DMS53 treated with DMSO at 0.1 percent for 48 hours (cell line): ENCODE measurements at regions not wholly inside any gene's neighbourhood (a gene's known extent, or its start where the extent isn't known, plus 50 kb on each side); places are given as distances from the start of the nearest gene placed in this dataset.
"Not testable (repeated sequence)": the region's sequence is repeated elsewhere in the genome, so short reads cannot be mapped to it uniquely, and the experiment has no call there.

Experiments
- DNase-seq: peaks from one replicate; lab custom pipeline; 2025; ENCODE audit not compliant: unreplicated experiment; lab: John Stamatoyannopoulos, UW

DNA sequence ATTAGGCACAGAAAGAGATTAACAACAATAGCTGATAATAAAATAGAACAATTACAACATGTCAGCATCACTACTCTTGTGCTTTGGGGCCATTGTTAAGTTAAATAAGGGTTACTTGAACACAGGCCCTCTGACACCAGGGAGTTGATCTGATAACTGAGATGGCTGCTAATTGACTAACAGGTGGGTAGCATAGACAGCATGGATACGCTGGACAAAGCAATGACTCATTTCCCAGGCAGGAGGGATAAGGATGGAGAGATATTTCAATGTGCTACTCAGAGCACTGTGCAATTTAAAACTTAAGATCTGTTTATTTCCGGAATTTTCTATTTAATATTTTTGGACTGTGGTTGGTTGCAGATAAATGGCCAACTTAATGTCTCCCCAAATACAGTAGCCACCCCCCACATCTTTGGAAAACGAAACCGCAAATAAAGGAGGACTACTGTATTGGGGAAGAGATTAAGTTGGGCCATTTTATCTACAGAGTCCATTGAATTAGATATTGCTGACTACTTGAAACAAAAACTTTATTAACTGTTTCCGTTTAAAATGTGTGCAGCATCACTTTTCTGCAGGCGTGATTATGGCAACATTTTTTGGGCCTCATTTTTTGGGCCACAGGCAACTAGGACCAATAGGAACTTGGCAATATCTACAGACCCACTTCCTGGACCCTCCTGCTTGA, 200.6 kb upstream of the KLF3 start:
- DNase-seq, result no peak

DNA sequence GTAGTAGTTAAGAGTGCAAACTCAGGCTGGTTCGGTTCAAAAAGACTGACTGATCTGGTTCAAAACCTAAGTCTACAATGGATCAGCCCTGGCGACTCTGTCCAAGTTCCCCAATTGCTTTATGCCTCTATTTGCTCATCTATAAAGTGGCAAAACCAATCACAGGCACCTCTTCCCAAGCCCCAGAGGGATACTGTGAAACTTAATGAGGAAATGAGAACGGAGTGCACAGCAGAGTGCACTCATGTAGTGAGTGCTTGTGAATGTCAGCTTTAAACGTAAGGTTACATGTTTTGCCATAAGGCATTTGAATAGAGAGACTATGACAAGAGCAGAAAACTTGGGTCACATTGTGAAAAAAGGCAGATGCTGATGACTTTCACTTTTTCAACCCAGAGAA, 199.7 kb upstream of the KLF3 start:
- no peak for DNase-seq

DNA sequence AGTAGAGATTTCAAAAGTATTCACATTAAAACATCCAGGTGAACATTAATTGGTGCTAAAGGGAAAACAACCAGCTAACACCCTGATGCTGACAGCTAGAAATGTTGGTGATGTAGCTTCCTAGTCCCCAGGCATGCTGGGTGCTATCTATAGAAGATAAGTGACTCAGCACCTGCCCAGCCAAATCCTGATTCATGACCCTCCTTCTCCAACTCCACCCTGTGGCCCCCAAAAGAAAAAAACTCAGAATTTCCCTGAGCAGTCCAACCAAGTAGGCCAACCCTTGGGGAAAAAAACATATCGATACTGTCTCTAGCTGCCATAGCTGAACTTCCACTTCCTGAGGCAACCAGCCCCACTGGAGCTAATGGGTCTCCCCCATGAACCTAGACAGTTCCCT, 197.6 kb upstream of the KLF3 start:
- no peak for DNase-seq

DNA sequence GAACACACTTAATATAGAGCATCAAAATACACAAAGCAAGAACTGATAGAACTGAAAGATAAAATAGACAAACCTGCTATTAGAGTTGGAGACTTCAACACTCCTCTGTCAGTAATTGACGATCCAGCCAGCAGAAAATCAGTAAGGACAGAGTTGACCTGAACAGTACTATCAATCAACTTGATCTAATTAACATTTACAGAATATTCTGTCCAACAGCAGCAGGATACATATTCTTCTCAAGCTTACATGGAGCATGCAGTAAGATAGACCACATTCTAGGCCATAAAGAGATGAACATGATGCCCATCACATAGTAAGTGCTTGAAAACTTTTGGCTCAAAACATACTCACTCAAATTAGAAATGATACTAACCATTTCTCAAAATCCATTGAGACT, 196.7 kb upstream of the KLF3 start:
- no peak for DNase-seq

DNA sequence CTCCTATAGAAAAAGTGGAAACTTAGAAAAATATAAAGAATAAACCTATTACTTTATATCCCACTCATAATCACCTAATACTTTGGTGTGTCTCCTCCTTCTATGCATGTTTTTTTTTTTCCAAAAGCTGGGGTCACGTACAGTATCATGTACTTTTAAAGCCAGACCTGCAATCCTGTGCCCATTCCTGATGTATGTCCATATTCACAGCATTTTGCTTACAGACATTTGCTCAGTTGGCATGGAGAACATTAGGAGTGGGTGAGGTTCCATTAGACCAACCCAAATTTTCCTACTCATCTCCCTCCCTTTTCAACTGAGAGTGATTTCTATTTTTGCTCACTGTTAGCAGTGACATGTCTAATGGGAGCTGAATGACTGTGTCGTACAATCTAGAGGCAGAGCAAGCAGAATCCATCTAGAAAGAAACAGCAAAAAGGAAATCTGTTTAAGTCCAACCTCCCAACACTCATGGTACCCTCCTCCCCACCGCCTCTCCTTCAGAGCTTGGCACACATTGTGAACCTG, 195.6 kb upstream of the KLF3 start:
- DNase-seq, result no peak

DNA sequence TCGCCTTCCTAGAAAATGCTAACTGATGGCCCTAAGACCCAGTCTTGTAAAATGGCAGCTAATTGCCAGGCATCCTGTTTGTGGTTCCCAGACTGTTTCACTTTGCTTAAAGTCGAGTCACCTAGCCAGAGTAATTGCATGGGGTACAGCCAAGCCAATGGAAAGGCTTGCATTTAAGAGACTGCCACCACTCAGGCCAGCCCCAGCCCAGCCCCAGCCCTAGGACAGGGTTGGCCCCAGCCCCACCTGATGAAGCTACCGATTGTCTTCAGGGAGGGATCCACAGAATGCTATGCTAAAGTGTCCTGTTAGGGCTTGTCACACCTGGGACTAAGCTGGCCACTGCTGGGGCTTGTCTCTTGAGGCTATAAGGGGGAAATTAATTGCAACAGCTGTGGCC, 194.6 kb upstream of the KLF3 start:
- DNase-seq, result no peak

DNA sequence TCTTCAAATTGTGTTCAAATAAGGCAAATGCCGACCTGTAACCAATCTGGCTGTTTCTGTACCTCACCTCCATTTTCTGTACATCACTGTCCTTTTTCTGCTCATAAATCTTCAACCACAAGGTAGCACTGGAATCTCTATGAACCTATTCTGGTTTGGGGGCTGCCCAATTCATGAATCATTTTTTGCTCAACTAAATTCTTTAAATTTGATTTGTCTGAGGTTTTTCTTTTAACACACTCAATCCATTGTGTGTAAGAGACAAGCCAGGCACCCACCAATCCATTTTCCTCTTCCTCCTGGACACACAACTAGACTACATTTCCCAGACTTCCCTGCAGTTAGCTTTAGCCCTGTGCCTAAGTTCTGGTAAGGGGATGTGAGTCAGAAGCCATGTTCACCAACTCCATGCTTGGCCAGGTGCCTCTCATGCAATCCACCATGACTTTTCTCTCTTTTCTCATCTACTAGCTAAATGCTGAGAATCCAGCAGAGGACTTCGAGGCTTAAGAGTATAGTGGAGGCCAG, 193.2 kb upstream of the KLF3 start:
- DNase-seq, result no peak

DNA sequence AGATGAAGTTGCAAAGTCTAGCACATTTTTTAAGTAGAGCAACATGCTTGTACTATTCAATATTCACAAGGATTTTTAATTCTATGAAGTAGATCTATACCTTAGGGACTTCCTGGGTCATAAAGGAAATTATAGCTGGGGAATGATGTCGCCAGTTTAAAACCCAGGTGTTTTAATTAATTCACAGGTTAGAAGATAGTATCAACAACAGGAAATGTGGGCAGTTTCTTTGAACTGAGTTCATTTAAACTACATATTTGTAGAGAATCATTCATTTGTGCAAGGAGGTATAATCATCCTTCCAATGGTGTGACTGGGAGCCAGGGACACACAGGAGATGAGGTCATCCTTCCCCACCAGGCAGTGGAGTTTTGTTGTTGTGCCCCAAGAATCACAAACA, 181.3 kb upstream of the KLF3 start:
- DNase-seq, result no peak

DNA sequence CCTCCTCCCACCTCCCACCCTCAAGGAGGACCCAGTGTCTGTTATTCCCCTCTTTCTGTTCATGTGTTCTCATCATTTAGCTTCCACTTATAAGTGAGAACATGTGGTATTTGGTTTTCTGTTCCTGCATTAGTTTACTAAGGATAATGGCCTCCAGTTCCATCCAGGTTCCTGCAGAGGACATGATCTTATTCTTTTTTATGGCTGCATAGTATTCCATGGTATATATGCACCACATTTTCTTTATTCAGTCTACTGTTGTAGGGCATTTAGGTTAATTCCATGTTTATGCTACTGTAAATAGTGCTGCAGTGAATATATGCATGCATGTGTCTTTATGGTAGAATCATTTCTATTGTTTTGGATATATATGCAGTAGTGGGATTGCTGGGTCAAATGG, 180.4 kb upstream of the KLF3 start:
- not testable (repeated sequence) for DNase-seq

DNA sequence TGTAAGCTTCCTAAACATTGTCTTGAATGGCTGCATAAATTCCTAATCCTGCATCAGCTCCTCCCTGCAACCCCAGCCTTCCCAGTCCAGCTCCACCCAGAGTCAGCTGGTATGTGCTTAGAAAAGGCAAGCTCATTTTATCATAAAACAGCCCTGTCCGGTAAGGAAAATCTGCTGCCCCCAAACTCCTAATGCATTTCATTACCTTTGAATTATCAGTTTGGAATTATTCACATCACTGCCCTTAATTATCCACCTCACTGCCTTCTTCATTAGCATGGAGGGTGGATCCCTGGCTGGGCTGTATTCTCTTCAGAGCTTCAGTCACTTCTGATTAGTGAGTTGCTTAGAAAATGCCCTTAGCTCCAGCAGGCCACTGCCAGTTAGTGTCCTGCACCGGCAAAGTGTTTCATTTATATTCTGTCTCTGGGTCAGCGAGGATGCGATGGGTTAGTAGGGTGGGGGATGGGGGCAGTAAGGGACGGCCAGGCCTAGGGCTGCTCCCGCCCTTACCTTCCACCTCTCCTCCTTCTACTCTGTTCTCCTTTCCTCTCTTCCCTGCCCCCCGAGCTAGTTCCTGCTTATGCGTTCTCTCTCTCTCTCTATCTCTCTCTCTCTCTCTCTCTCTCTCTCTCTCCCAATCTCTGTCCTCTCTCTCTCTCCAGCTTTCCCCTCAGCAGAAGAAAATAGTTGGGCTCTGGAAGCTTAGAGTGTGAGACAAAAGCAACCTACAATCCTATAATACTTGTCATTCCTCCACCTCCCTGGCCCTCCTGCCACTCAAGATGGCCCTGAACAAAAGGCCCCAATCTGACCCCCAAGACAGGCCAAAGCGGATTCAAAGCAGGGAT, 174.8 kb upstream of the KLF3 start:
- no peak for DNase-seq

DNA sequence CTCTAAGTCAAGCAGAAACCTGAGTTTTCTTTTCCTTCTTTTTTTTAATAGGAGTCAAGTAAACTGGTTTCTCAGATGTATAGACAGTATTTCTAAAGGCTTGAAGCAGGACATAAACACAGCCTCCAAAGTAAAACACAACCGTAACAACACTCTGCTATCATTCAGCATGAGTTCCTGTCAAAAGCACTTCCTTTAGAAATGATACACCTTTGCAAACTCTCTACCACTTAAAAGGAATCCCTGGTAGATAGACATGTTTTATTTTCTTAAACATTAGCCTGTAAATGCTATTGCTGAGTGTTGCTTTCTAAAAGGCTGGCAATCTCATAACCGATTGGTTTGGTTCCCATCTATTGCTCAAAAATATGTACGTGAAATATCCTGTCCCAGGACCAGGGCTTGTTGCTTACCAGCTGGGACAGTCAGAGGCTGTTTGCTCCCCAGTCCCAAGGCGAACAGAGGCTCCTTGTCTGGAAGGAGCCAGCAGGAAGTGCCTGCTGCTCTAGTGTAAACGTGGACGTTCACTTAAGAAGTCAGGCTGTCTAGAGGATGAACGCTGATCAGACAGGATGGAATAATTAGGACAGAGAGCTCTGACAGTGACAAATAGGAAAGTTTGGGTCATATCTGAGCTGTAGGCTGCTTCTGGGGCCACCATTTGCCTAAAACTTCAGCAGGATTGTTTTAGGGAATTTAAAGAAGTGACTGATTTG, 173.9 kb upstream of the KLF3 start:
- DNase-seq, result no peak

DNA sequence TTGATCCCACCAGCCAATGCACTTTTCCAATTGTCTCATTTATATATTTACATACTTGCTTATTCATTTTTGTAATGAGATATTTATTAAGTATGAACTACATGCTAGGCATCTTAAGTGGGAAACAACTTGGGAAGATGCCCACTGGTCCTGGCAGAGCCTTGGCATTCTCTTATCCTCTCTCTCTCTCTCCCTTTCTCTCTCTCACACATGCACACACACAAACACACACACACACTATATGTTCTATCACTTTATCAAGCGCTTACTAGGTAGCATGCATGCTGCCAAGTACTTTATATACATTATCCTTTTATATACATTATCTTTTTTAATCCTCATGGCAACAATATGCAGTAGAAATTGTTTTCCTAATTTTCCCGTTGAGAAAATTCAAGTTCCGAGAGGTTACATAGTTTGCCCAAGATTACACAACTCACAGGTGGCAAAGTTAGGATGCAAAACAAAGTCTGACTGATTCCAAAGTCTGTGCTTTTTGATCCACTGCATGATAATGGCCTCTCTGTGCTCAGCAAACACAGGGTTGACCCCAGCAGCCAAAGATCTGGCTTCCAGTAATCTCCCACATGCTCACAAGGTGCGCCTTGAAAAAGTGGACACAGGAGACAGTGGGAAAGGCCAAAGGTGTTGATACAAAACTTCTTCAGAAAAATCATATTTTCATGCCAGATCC, 173.1 kb upstream of the KLF3 start:
- no peak for DNase-seq

DNA sequence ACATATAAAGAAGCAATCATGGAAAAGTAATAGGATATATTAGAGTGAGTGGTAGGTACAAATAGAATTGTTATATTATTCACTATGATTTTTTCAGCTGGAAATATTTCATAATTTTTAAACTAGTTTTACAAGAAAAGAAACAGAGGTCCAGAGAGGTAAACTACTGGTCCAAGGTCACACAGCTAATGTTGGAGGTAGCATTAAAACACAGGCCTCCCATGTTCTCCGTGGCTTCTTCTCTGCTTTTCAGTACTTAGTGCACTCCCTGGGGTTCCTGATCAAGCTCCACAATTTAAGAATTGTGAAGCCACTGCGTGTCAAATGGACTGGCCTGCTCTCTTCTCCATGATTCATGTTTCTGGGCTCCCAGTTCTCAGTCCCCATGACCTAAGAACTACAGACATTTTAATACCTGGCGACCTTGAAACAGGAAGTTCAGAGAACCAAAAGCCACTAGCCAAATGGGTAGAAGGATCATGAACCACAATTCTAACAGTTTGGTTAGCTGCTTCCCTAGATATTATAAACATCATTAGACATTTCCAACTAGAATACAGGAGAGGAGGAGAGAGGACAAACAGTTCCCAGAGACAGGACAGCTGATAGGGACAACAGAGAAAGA, 172.0 kb upstream of the KLF3 start:
- no peak for DNase-seq

DNA sequence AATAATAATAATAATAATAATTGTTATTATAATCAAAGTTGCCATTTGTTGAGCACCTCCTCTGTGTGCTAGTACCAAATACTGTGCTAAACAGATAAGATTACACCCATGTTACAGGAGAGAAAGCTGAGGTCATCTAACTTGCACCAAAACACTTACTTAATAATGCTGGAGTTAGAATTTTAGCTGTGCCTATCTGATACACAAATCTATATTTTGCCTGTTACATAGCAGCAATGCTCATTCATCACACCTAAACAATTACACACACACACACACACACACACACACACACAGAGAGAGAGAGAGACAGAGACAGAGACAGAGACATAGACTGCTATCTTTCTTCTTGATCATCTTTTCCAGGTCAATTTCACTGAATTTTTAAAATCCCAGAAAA, 170.9 kb upstream of the KLF3 start:
- DNase-seq, result no peak

DNA sequence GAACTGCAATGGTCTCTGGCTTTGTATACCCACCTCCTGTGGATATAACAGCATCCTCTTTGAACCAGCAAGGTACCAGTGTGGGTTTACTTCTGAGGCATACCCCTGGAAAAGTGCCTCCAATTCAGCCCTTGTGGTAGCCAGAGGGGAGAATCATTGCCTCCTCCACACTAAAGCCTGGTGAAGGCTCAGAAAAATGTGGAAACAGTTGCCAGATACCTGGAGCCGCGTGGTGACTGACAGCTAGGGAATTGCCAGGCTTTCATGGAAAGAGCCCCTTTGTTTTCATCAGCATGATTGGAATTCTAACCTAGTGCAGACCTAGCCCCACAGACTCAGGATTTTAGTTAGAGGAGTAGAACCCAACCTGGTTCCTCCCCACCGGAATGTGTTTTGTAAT, 168.6 kb upstream of the KLF3 start:
- DNase-seq, result no peak

DNA sequence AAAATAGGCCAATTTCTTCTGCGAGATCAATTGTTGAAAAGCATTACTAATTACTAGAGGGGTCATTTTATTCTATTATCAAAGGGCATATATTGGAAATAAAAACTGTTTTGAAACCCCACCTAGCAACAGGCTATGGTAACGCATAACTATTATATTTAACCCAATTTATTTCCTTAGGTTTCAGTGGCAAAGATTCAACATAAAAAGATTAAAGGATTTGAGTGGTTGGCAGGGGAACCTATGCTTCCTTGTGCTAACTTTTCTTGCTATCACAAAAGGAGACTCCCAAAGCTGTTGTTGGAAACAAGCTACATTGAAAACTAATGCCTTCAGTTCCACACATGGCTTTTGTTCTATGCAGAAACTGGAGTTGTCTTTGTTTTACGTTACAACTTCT, 166.9 kb upstream of the KLF3 start:
- no peak for DNase-seq

DNA sequence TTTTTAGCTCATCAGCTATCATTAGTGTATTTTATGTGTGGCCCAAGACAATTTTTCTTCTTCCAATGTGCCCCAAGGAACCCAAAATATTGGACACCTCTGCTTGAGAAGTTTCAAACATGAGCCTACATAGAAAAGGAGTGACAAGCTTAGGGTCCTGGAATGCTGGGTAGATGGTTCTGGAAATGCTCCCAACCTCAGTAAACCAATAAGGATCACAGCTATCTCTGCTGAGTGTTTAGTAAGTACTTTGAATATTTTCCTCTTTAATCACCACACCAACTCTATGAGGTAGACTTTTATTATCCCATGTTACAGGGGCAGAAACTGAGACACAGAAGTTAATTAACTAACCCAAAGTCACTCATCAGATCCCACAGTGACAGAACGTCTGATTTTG, 164.9 kb upstream of the KLF3 start:
- no peak for DNase-seq

DNA sequence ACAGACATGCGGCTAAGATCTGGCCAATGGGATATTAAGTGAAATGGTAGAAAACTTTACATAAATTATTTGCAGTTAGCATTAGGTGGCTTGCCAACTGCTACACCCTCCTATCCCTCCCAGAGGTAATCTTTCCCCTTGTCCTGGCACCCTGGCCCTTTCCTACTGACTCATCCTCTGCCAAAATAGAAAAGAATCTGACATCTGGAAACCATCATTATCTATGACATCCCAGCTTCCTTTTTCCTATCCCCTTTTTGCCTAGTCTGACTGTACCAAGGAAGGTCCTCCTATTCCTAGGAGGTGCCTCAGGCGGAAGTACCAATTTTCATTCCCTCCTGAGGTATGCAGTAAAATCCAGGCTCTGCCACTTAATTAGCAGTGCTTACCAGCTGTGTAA, 163.6 kb upstream of the KLF3 start:
- DNase-seq, result no peak

DNA sequence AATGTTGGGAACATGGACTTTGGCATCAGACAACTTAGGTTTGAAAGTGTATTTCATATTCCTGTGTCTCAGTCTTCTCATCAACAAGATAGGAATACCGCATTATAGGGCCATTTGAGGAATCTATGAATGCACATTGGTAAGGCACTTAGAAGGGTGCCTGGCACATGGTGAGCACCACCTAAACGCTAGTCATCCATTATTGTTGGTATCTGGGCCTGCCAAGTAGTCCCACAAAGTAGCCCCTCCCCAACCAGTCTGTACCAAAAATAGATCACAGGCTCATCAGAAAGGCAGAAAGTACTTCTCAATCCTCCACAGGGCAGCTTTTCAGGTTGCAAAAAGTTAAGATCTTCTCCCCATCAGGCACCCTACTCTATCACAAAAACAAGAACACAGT, 162.3 kb upstream of the KLF3 start:
- DNase-seq, result no peak

DNA sequence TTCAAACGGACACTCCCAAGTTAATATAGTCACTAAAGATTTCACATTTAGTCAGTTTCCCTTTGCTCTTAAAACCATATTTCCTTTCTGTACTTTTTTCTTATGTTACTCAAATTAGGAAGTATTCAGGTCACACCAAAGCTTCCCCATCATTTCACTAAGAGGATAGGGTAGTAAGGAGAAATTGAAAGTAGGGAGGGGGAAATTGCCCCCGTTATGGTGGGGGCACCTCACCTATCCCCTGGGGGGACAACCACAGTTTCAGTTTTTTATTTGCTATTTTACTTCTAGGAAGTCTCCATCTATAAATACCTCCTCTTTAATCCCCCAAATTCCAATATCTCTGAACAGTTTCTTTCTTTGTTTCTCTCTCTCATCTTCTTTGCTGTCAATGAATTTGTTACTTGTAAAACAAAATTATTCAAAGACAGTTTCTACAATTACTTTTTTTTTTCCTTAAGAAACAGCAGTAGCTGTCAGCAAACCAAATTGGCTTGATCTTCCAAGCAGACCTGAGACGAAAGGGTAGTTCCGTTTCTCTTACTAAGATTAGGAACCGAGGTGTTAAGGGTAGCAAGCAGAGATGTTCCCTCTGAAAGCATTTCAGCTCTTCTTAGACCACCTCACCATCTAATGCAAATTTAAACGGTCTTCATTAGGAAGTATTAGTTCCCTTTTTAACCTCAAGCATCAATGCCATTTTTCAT, 160.2 kb upstream of the KLF3 start:
- DNase-seq, result no peak
